GM23338 (cell line): ENCODE measurements at regions not wholly inside any gene's neighbourhood (a gene's known extent, or its start where the extent isn't known, plus 50 kb on each side); places are given as distances from the start of the nearest gene placed in this dataset.

ENCODE experiments used
- ATAC-seq: fragments of 200-7000 bp; cut with Tn5 transposase; 3 replicates; pipeline ENCODE4 v1.9.1; 2020
- DNase-seq: peaks from one replicate; pipeline ENCODE4 v3.0.0-alpha.2; 2015; ENCODE audit warnings: low spot score
- H2AFZ ChIP-seq: fragments of 200-600 bp; sonication (generic); 2 replicates; pipeline ENCODE4 v1.8.0; 2016; ENCODE audit warnings: antibody characterized with exemption, mild to moderate bottlenecking, moderate library complexity
- H3F3A ChIP-seq: fragments of 200-600 bp; sonication (generic); replicated peaks from 2 replicates; pipeline ENCODE4 v1.8.0; 2017; ENCODE audit warnings: antibody characterized with exemption, mixed run types, low read depth
- H3K27ac ChIP-seq: fragments of 200-600 bp; sonication (generic); 2 replicates; pipeline ENCODE4 v1.6.1; 2016; ENCODE audit warnings: low read depth
- H3K27me3 ChIP-seq: fragments of 200-600 bp; sonication (generic); 2 replicates; pipeline ENCODE4 v1.8.0; 2016; ENCODE audit warnings: mild to moderate bottlenecking, mixed run types, moderate library complexity; ENCODE audit not compliant: insufficient read depth
- H3K36me3 ChIP-seq: fragments of 200-600 bp; sonication (generic); 2 replicates; pipeline ENCODE4 v1.8.0; 2016; ENCODE audit warnings: mild to moderate bottlenecking; ENCODE audit not compliant: insufficient read depth
- H3K4me1 ChIP-seq: fragments of 200-600 bp; sonication (generic); 2 replicates; pipeline ENCODE4 v1.8.0; 2016; ENCODE audit warnings: mild to moderate bottlenecking, moderate library complexity; ENCODE audit not compliant: insufficient read depth
- H3K4me2 ChIP-seq: fragments of 200-600 bp; sonication (generic); 2 replicates; pipeline ENCODE4 v1.7.1; 2017; ENCODE audit warnings: mixed run types
- H3K4me3 ChIP-seq: fragments of 200-600 bp; sonication (generic); 2 replicates; pipeline ENCODE4 v1.6.1; 2016; ENCODE audit warnings: mixed run types
- H3K79me2 ChIP-seq: fragments of 200-600 bp; sonication (generic); replicated peaks from 2 replicates; pipeline ENCODE4 v1.8.0; 2017; ENCODE audit warnings: mild to moderate bottlenecking; ENCODE audit not compliant: insufficient read depth
- H3K9me2 ChIP-seq: fragments of 200-600 bp; sonication (generic); 2 replicates; pipeline ENCODE4 v1.8.0; 2017; ENCODE audit not compliant: insufficient read depth
- H4K20me1 ChIP-seq: fragments of 200-600 bp; sonication (generic); replicated peaks from 2 replicates; pipeline ENCODE4 v1.8.0; 2017; ENCODE audit warnings: mild to moderate bottlenecking; ENCODE audit not compliant: insufficient read depth
- H3K27ac Mint-ChIP-seq: 2 replicates; pipeline ENCODE4 v1.8.0; 2020; ENCODE audit warnings: inconsistent platforms, mild to moderate bottlenecking, moderate library complexity, mixed read lengths
- H3K27me3 Mint-ChIP-seq: 3 replicates; pipeline ENCODE4 v1.8.0; 2022; ENCODE audit warnings: low read depth, mild to moderate bottlenecking, moderate library complexity, mixed read lengths, inconsistent platforms; ENCODE audit not compliant: insufficient read depth, poor library complexity
- H3K36me3 Mint-ChIP-seq: 3 replicates; pipeline ENCODE4 v1.8.0; 2021; ENCODE audit warnings: low read depth, mild to moderate bottlenecking, inconsistent platforms, moderate library complexity, mixed read lengths
- H3K4me1 Mint-ChIP-seq: 3 replicates; pipeline ENCODE4 v1.8.0; 2020; ENCODE audit warnings: mild to moderate bottlenecking, inconsistent platforms, mixed read lengths
- H3K4me3 Mint-ChIP-seq: 3 replicates; pipeline ENCODE4 v1.8.0; 2021; ENCODE audit warnings: moderate library complexity, mild to moderate bottlenecking, inconsistent platforms, mixed read lengths
- H3K9me3 Mint-ChIP-seq: 3 replicates; pipeline ENCODE4 v1.8.0; 2020; ENCODE audit warnings: moderate library complexity, mild to moderate bottlenecking, inconsistent platforms, mixed read lengths
- CREB1 ChIP-seq: fragments of 250-450 bp; sonication (Bioruptor Pico); IDR thresholded peaks from 2 replicates; pipeline ENCODE4 v1.5.0; 2020; ENCODE audit warnings: low read depth, mild to moderate bottlenecking, moderate library complexity
- CTCF ChIP-seq, 2 experiments: fragments of 200-600 bp in 1 of 2; sonication (generic) in 1 of 2; conservative IDR thresholded peaks; 2 replicates each; pipeline versions ENCODE4 v1.5.1 to v1.6.1; 2016 to 2017; ENCODE audit warnings: antibody characterized with exemption in 2 of 2, low read depth in 2 of 2, mild to moderate bottlenecking in 2 of 2, moderate library complexity in 1 of 2
- EZH2 ChIP-seq: fragments of 200-600 bp; sonication (generic); IDR thresholded peaks from one replicate; pipeline ENCODE4 v1.8.0; 2017; ENCODE audit warnings: antibody characterized with exemption, mild to moderate bottlenecking, low read depth; ENCODE audit not compliant: unreplicated experiment
- POLR2AphosphoS5 ChIP-seq: IDR thresholded peaks from 2 replicates; pipeline ENCODE4 v1.6.1; 2016; ENCODE audit warnings: antibody characterized with exemption, low read depth
- ZNF462 ChIP-seq: fragments of 250-450 bp; sonication (Bioruptor Pico); IDR thresholded peaks from 2 replicates; pipeline ENCODE4 v1.5.0; 2020; ENCODE audit warnings: mild to moderate bottlenecking, moderate library complexity
- TF ChIP-seq, protein P1 (sequence below): IDR thresholded peaks from 2 replicates; pipeline ENCODE4 v1.6.1; 2016; ENCODE audit warnings: antibody characterized with exemption

- Histone ChIP-seq H3K27ac (no peak overlapping the region), H3K36me3 (no peaks in the 10 kb centered on the region), H3K4me1 (no peaks in the 10 kb centered on the region), H3K4me3 (no peak overlapping the region), H3F3A (no peaks in the 10 kb centered on the region), H3K27me3 (no peaks in the 10 kb centered on the region), H4K20me1 (no peaks in the 10 kb centered on the region), H3K9me2 (no peaks in the 10 kb centered on the region), H2AFZ (no peak overlapping the region), H3K79me2 (no peaks in the 10 kb centered on the region), H3K4me2 (no peak overlapping the region)
- Mint-ChIP-seq H3K4me1 (no peaks in the 10 kb centered on the region), H3K27ac (no peak overlapping the region), H3K36me3 (no peaks in the 10 kb centered on the region), H3K9me3 (no peaks in the 10 kb centered on the region), H3K4me3 (no peak overlapping the region), H3K27me3 (peaks cover 3% of the 10 kb centered on the region)
- DNase-seq = no peak
- no peak for ATAC-seq
- TF ChIP-seq, protein P1, sequence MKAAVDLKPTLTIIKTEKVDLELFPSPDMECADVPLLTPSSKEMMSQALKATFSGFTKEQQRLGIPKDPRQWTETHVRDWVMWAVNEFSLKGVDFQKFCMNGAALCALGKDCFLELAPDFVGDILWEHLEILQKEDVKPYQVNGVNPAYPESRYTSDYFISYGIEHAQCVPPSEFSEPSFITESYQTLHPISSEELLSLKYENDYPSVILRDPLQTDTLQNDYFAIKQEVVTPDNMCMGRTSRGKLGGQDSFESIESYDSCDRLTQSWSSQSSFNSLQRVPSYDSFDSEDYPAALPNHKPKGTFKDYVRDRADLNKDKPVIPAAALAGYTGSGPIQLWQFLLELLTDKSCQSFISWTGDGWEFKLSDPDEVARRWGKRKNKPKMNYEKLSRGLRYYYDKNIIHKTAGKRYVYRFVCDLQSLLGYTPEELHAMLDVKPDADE = no peak
- TF ChIP-seq EZH2 = no peak
- TF ChIP-seq ZNF462 (CRISPR knock-in tag) = no peak
- no peak for TF ChIP-seq POLR2AphosphoS5
- TF ChIP-seq CREB1 (CRISPR knock-in tag) = no peak
- no peak for TF ChIP-seq CTCF (conservative IDR thresholded peaks at IDR 0.05; ENCODE audit: low read depth in 2 of 2)
Measured at GRCh38 chr11:129610545-129610944, 205.1 kb upstream of the TMEM45B start.
